Heart right ventricle (tissue), 16 donors: ENCODE measurements at regions not wholly inside any gene's neighbourhood (a gene's known extent, or its start where the extent isn't known, plus 50 kb on each side); places are given as distances from the start of the nearest gene placed in this dataset.

Experiments
- ATAC-seq, 8 donors: fragments of 200-7000 bp; cut with Tn5 transposase; one replicate each; pipeline ENCODE4 v1.9.1; 2020; ENCODE audit warnings: mild to moderate bottlenecking in 8 of 8, moderate library complexity in 8 of 8, moderate number of reproducible peaks in 1 of 8
- DNase-seq, 2 donors: peaks; one replicate each; pipeline ENCODE4 v3.0.0-alpha.2; 2020
- H3K27ac ChIP-seq, 10 donors: fragments of 200-600 bp; sonication (generic) in 2 of 10; one replicate each; pipeline versions ENCODE4 v1.5.0 to v1.8.0; 2020 to 2022; ENCODE audit warnings: mild to moderate bottlenecking in 3 of 10
- H3K27me3 ChIP-seq, 7 donors: fragments of 200-600 bp; one replicate each; pipeline ENCODE4 v1.8.0; 2021 to 2022; ENCODE audit warnings: mild to moderate bottlenecking in 2 of 7
- H3K36me3 ChIP-seq, 9 donors: fragments of 200-600 bp; sonication (generic) in 1 of 9; one replicate each; pipeline versions ENCODE4 v1.5.0 to v1.8.0; 2020 to 2022; ENCODE audit warnings: mild to moderate bottlenecking in 2 of 9
- H3K4me1 ChIP-seq, 9 donors: fragments of 200-600 bp; sonication (generic) in 1 of 9; one replicate each; pipeline versions ENCODE4 v1.5.0 to v1.8.0; 2020 to 2022; ENCODE audit warnings: mild to moderate bottlenecking in 4 of 9
- H3K4me3 ChIP-seq, 10 donors: fragments of 200-600 bp; sonication (generic) in 2 of 10; one replicate each; pipeline versions ENCODE4 v1.5.0 to v1.8.0; 2020 to 2022; ENCODE audit warnings: mild to moderate bottlenecking in 7 of 10, moderate library complexity in 2 of 10
- H3K9me3 ChIP-seq, 11 donors: fragments of 200-600 bp in 10 of 11; sonication (generic) in 2 of 11; one replicate each; pipeline versions ENCODE4 v1.5.0 to v1.8.0; 2013 to 2022; ENCODE audit warnings: mild to moderate bottlenecking in 2 of 11, control low read depth in 1 of 11, moderate library complexity in 1 of 11
- WGBS, 2 donors: extraction: QIAGEN DNeasy Blood & Tissue Kit; methylation state at CpG; one replicate each; pipeline ENCODE4 v1.1.7; 2013; ENCODE audit warnings: inconsistent platforms in 1 of 2; 5-methylcytosine and 5-hydroxymethylcytosine counted together
- intact Hi-C, 10 donors: fragments of 100-400 bp; cut with DNase I; formaldehyde crosslinking; loops; one replicate each; pipeline versions ENCODE4 v1.11.1 to v1.14.2; 2022
- TF ChIP-seq, protein P1 (sequence below), 9 donors: fragments of 200-600 bp; sonication (generic) in 2 of 9; IDR thresholded peaks; one replicate each; pipeline versions ENCODE4 v1.5.0 to v1.8.0; 2021 to 2022; ENCODE audit warnings: antibody characterized with exemption in 9 of 9, mild to moderate bottlenecking in 5 of 9, moderate library complexity in 1 of 9
- donor health status: Arrhythmogenic right ventricular cardiomyopathy.
- donor health status: ischemic (EF 13 %, LVEDD 7.1; RV severe dilation, severe dysfunction).
- donor health status: healthy with polysubstance abuse.
- donor health status: DM: no; HTN: yes; CAD: no.
- donor health status: DM: no; HTN: no; CAD: no.
- donor health status: ischemic (EF 25% LVEDD 6.9; RV normal size, moderate dysfunction).
- donor health status: ischemic (EF 25% LVEDD 5.7; RV mildly dilated, moderate dysfunction).
- donor health status: healthy.
- donor health status: DM: yes; HTN: yes; CAD: no.
- donor health status: Ischemic cardiomyopathy.
- donor health status: ischemic (EF 35%, LVEDD 5.7; RV mildly dilated, moderate dysfunction).
- donor health status: nonischemic (EF 11% LVEDD 7.7; RV severe dilation, severe dysfunction).
- donor health status: DM: yes; HTN: yes; CAD: no.
- donor health status: PGD.
- donor health status: ischemic (EF 29% LVEDD 5.4; RV normal size, mild dysfunction).
- donor health status: nonischemic (EF 23%, LVEDD 6.1; RV moderate dilation, normal function).

DNA sequence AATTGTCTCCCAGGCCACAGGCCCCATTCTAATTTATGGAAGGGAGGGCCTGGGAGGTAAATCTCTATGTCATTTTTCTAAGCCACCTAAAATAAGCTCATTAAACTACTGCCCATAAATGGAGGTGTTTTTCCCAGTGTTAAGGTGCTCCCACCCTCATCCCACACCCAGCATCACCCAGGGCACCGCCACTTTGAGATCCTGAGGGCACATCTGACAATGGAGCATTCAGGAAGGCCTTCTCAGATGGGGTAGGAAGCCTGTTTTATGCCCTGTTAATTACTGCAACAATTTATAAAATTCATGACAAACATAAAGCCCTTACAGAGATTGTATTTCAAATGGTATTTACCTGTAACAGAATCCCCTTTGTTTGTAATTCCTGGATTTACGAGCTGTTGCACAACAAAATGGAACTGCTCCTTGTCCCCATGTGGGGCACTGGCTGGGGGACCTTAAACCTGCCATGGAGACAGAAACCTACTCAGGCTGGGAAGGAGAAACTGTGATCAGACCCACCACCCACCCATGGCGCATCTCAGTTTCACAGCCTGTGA, 319.5 kb upstream of the USP24 start:
- intact Hi-C loops, result no loop called here
- Histone ChIP-seq H3K27ac (no peak overlapping the region), H3K36me3 (no peaks in the 10 kb centered on the region), H3K4me3 (no peak overlapping the region), H3K27me3 (no peaks in the 10 kb centered on the region), H3K9me3 (no peaks in the 10 kb centered on the region), H3K4me1 (peaks cover 0 to 5% (median 0%) of the 10 kb centered on the region in 9 donors)
- DNase-seq (no peak), ATAC-seq (no peak)
- 97% methylated on average over 3 of the region's 3 CpGs for WGBS, 2 donors
- TF ChIP-seq, protein P1, sequence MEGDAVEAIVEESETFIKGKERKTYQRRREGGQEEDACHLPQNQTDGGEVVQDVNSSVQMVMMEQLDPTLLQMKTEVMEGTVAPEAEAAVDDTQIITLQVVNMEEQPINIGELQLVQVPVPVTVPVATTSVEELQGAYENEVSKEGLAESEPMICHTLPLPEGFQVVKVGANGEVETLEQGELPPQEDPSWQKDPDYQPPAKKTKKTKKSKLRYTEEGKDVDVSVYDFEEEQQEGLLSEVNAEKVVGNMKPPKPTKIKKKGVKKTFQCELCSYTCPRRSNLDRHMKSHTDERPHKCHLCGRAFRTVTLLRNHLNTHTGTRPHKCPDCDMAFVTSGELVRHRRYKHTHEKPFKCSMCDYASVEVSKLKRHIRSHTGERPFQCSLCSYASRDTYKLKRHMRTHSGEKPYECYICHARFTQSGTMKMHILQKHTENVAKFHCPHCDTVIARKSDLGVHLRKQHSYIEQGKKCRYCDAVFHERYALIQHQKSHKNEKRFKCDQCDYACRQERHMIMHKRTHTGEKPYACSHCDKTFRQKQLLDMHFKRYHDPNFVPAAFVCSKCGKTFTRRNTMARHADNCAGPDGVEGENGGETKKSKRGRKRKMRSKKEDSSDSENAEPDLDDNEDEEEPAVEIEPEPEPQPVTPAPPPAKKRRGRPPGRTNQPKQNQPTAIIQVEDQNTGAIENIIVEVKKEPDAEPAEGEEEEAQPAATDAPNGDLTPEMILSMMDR (IDR thresholded peaks at IDR 0.05), result no peak

DNA sequence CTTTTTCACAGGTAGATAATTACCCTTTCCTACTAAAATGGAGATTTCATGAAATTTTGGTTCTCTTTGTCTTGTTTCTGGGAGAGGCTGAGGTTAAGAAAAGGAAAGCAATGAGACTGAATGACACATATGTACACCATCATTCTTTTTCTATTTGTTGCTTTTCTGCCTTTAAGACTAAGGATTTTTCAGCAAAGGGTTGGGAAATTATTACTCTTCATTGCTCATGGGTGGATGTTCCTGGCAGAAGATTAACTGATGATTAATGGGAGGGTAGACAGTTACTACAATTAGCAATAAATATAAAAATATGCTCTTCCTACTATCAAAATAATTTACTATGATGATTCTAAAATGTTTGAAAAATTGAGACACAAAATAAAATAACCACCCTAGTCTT, 316.5 kb upstream of the USP24 start:
- H3K4me3 ChIP-seq, result no peak overlapping the region
- intact Hi-C loops, result no loop called here
- no peaks in the 10 kb centered on the region for H3K9me3 ChIP-seq
- TF ChIP-seq, protein P1 (IDR thresholded peaks at IDR 0.05), result no peak
- ATAC-seq, result no peak
- no peak for DNase-seq
- no peaks in the 10 kb centered on the region for H3K36me3 ChIP-seq
- no peaks in the 10 kb centered on the region for H3K27me3 ChIP-seq
- peaks cover 0 to 3% (median 0%) of the 10 kb centered on the region in 9 donors for H3K4me1 ChIP-seq
- no peak overlapping the region for H3K27ac ChIP-seq

GRCh38 chr1:55530749-55531478, 315.8 kb upstream of the USP24 start:
- no peak overlapping the region for H3K27ac ChIP-seq
- ATAC-seq, result no peak
- no peak for DNase-seq
- intact Hi-C loops, result no loop called here
- WGBS, 2 donors, result 86 to 95% methylated on average over 3 of the region's 3 CpGs
- no peaks in the 10 kb centered on the region for H3K4me1 ChIP-seq
- no peaks in the 10 kb centered on the region for H3K9me3 ChIP-seq
- H3K4me3 ChIP-seq, result no peak overlapping the region
- H3K36me3 ChIP-seq, result no peaks in the 10 kb centered on the region
- TF ChIP-seq, protein P1 (IDR thresholded peaks at IDR 0.05), result no peak
- no peaks in the 10 kb centered on the region for H3K27me3 ChIP-seq

DNA sequence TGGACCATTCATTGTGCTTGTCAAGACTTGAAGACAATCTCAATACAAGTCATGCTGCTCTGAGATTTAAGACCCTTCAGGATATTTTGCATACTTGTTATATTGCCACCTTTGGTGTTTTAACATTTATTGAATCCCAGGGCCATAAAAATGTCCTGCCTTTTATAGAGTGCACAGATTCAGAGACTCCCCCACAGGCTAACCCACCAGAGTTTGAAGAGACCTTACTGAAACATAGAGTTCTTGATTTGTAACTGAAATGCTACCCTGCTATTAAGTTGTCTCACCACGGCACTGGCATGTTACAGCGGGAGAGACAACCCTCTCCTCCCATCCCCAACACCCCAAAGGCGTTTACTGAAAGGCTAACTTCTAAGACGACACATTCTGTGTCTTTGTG, 313.9 kb upstream of the USP24 start:
- WGBS, 2 donors, result 94 to 95% methylated on average over 4 of the region's 4 CpGs
- no peak for ATAC-seq
- TF ChIP-seq, protein P1 (IDR thresholded peaks at IDR 0.05), result no peak

More for the DNA sequence above, 313.9 kb upstream of the USP24 start:
- no peaks in the 10 kb centered on the region for H3K9me3 ChIP-seq
- H3K4me3 ChIP-seq, result no peak overlapping the region
- DNase-seq, result no peak
- intact Hi-C loops, result no loop called here
- H3K27me3 ChIP-seq, result no peaks in the 10 kb centered on the region
- no peaks in the 10 kb centered on the region for H3K36me3 ChIP-seq
- H3K27ac ChIP-seq, result no peak overlapping the region
- no peaks in the 10 kb centered on the region for H3K4me1 ChIP-seq
